WTC11 (cell line): ENCODE measurements at regions not wholly inside any gene's neighbourhood (a gene's known extent, or its start where the extent isn't known, plus 50 kb on each side); places are given as distances from the start of the nearest gene placed in this dataset.

ENCODE experiments used
- ATF2 ChIP-seq: sonication (generic); formaldehyde crosslinking; IDR thresholded peaks from 2 replicates; pipeline ENCODE4 v1.8.1; 2022; ENCODE audit warnings: low read depth, missing genetic modification reagents, borderline replicate concordance
- GABPB1 ChIP-seq: sonication (generic); formaldehyde crosslinking; IDR thresholded peaks from 2 replicates; pipeline ENCODE4 v1.8.1; 2023; ENCODE audit warnings: mild to moderate bottlenecking, missing genetic modification reagents
- JUN ChIP-seq: sonication (generic); formaldehyde crosslinking; IDR thresholded peaks from 2 replicates; pipeline ENCODE4 v1.8.0; 2023; ENCODE audit warnings: mild to moderate bottlenecking, missing genetic modification reagents
- ZNF416 ChIP-seq: fragments of 250-450 bp; sonication (Bioruptor Pico); IDR thresholded peaks from 2 replicates; pipeline ENCODE4 v1.9.0; 2021; ENCODE audit warnings: mild to moderate bottlenecking, inconsistent platforms
- TF ChIP-seq, protein P1 (sequence below): fragments of 200-600 bp; IDR thresholded peaks from 2 replicates; pipeline ENCODE4 v1.8.0; 2022; ENCODE audit warnings: antibody characterized with exemption

GRCh38 chr13:102452836-102453235 lies 51.0 kb upstream of the FGF14 start:
- TF ChIP-seq GABPB1 (CRISPR knock-in tag), result no peak
- TF ChIP-seq, protein P1, sequence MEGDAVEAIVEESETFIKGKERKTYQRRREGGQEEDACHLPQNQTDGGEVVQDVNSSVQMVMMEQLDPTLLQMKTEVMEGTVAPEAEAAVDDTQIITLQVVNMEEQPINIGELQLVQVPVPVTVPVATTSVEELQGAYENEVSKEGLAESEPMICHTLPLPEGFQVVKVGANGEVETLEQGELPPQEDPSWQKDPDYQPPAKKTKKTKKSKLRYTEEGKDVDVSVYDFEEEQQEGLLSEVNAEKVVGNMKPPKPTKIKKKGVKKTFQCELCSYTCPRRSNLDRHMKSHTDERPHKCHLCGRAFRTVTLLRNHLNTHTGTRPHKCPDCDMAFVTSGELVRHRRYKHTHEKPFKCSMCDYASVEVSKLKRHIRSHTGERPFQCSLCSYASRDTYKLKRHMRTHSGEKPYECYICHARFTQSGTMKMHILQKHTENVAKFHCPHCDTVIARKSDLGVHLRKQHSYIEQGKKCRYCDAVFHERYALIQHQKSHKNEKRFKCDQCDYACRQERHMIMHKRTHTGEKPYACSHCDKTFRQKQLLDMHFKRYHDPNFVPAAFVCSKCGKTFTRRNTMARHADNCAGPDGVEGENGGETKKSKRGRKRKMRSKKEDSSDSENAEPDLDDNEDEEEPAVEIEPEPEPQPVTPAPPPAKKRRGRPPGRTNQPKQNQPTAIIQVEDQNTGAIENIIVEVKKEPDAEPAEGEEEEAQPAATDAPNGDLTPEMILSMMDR, result no peak
- TF ChIP-seq ZNF416 (CRISPR knock-in tag), result no peak
- no peak for TF ChIP-seq ATF2
- no peak for TF ChIP-seq JUN (CRISPR knock-in tag)
